ENCODE measurements at regions not wholly inside any gene's neighbourhood (a gene's known extent, or its start where the extent isn't known, plus 50 kb on each side); places are given as distances from the start of the nearest gene placed in this dataset.

DNA sequence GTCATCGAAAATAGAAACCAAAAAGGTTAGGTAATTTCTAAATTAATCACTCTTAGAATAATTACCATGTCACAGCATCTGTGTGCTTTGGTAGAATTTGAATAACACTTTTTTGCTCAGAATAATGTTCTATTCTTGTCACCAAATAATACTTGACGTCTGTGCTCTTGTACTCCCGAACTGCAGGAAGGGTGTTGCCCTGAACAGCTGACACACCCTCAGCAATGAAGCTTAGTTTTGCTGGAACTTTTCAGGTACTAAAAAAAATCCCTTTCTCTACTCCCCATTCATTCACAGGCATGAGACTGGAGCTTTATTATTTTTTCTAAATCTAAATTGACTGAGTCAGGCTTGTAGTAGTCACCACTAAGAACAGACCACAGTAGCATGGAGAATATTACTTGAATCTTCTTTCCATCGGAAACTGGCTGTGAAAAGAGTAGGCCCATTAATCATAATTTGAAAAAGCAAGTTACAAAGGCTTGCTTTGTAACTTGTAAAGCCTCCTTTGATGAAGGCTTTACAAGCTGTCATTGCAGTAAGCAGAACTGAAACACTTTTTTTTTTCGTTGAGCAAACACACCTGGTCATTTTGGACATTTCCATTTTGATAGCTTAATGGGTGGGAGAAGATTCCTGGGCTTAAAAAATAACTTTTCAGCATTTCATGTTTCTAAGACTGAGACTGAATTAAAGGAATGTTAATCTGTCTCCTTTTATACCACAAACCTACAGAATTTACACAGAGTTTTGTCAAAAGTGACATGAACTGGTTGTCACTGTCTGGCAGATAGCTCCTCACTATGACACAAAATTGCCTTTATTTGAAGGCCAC is 70.3 kb upstream of the PELI1 start:
- H3K36me3 ChIP-seq, result no peaks in the 10 kb centered on the region
- peaks cover 0 to 15% (median 12%) of the 10 kb centered on the region in 4 donors for H3K4me1 ChIP-seq
- TF ChIP-seq, protein P1, sequence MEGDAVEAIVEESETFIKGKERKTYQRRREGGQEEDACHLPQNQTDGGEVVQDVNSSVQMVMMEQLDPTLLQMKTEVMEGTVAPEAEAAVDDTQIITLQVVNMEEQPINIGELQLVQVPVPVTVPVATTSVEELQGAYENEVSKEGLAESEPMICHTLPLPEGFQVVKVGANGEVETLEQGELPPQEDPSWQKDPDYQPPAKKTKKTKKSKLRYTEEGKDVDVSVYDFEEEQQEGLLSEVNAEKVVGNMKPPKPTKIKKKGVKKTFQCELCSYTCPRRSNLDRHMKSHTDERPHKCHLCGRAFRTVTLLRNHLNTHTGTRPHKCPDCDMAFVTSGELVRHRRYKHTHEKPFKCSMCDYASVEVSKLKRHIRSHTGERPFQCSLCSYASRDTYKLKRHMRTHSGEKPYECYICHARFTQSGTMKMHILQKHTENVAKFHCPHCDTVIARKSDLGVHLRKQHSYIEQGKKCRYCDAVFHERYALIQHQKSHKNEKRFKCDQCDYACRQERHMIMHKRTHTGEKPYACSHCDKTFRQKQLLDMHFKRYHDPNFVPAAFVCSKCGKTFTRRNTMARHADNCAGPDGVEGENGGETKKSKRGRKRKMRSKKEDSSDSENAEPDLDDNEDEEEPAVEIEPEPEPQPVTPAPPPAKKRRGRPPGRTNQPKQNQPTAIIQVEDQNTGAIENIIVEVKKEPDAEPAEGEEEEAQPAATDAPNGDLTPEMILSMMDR (IDR thresholded peaks at IDR 0.05), result no peak
- TF ChIP-seq POLR2A (IDR thresholded peaks at IDR 0.05) (no peak), EP300 (IDR thresholded peaks at IDR 0.05) (no peak), POLR2AphosphoS5 (IDR thresholded peaks at IDR 0.05) (no peak)
- H3K27me3 ChIP-seq, result no peaks in the 10 kb centered on the region
- H3K9me3 ChIP-seq, result no peaks in the 10 kb centered on the region
- 7 to 27% methylated on average over 5 of the region's 5 CpGs for WGBS, 2 donors
- peak overlapping the region; percentile 38 to 69 (median 44) for H3K27ac ChIP-seq
- intact Hi-C loops (cut with DNase I), result no loop called here
- H3K4me3 ChIP-seq, result no peak overlapping the region
- no peak for DNase-seq

GRCh38 chr2:64217198-64217869 is 73.1 kb upstream of the PELI1 start:
- 91 to 93% methylated on average over 9 of the region's 9 CpGs for WGBS, 2 donors

DNA sequence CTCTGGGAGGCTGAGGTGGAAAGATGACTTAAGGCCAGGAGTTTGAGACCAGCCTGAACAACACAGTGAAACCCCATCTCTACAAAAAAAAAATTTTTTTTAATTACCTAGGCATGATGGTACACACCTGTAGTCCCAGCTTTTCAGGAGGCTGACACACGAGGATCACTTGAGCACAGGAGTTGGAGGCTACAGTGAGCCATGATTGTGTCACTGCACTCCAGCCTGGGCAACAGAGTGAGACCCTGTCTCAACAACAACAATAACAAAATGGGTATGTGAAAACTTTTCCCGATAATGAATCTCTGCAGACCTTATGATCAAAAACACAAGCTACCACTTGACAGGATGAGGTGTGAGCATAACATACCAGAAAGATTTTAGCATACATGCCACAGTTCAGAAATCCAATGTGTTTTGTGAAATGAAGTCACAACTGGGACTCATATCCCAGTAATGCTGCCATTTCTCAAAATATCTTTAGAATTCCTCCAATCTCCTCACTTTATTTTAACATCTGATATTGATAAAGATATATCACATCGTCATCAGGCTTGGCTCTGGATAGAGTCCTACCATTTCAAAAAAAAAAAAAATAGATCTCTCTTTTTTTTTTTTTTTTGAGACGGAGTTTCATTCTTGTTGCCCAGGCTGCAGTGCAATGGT is 74.0 kb upstream of the PELI1 start:
- H3K36me3 ChIP-seq, result no peaks in the 10 kb centered on the region
- H3K27me3 ChIP-seq, result no peaks in the 10 kb centered on the region
- TF ChIP-seq POLR2A (IDR thresholded peaks at IDR 0.05) (no peak), EP300 (IDR thresholded peaks at IDR 0.05) (no peak)
- peaks cover 0 to 48% (median 41%) of the 10 kb centered on the region in 4 donors for H3K4me1 ChIP-seq
- DNase-seq, result no peak
- H3K27ac ChIP-seq, result no peak overlapping the region
- 73 to 90% methylated on average over 4 of the region's 4 CpGs for WGBS, 2 donors
- no peak overlapping the region for H3K4me3 ChIP-seq
- no peaks in the 10 kb centered on the region for H3K9me3 ChIP-seq
- intact Hi-C loops (cut with DNase I), result no loop called here

More at GRCh38 chr2:64217198-64217869, 73.1 kb upstream of the PELI1 start:
- no peak for DNase-seq
- Histone ChIP-seq H3K4me3 (no peak overlapping the region), H3K9me3 (no peaks in the 10 kb centered on the region), H3K36me3 (no peaks in the 10 kb centered on the region), H3K27ac (no peak overlapping the region), H3K4me1 (peaks cover 0 to 43% (median 31%) of the 10 kb centered on the region in 4 donors), H3K27me3 (no peaks in the 10 kb centered on the region)
- intact Hi-C loops (cut with DNase I), result no loop called here
- TF ChIP-seq, protein P1 (IDR thresholded peaks at IDR 0.05), result no peak
- TF ChIP-seq POLR2A (IDR thresholded peaks at IDR 0.05) (no peak), POLR2AphosphoS5 (IDR thresholded peaks at IDR 0.05) (no peak), EP300 (IDR thresholded peaks at IDR 0.05) (no peak)

GRCh38 chr2:64219149-64219548 is 74.9 kb upstream of the PELI1 start:
- no peak for TF ChIP-seq POLR2AphosphoS5 (IDR thresholded peaks at IDR 0.05)
- Histone ChIP-seq H3K4me1 (peaks cover 0 to 49% (median 38%) of the 10 kb centered on the region in 4 donors), H3K9me3 (no peaks in the 10 kb centered on the region), H3K4me3 (no peak overlapping the region), H3K27me3 (no peaks in the 10 kb centered on the region), H3K36me3 (no peaks in the 10 kb centered on the region), H3K27ac (no peak overlapping the region)
- WGBS, 2 donors, result 69 to 86% methylated on average over 2 of the region's 2 CpGs
- intact Hi-C loops (cut with DNase I), result no loop called here
- DNase-seq, result no peak

GRCh38 chr2:64220265-64220664 is 76.0 kb upstream of the PELI1 start:
- H3K27me3 ChIP-seq, result no peaks in the 10 kb centered on the region
- H3K4me1 ChIP-seq, result peaks cover 0 to 43% (median 33%) of the 10 kb centered on the region in 4 donors
- intact Hi-C loops (cut with DNase I), result loop anchor here (10.0 kb wide), 1 partner anchor 165 kb away; no protein-coding TSS in a partner anchor
- H3K27ac ChIP-seq, result peak overlapping the region in 3 of 4 donors; percentile 54 to 69 (median 67)
- no peaks in the 10 kb centered on the region for H3K36me3 ChIP-seq
- no peak for DNase-seq
- TF ChIP-seq, protein P1 (IDR thresholded peaks at IDR 0.05), result no peak
- TF ChIP-seq EP300 (IDR thresholded peaks at IDR 0.05) (no peak), POLR2AphosphoS5 (IDR thresholded peaks at IDR 0.05) (no peak), POLR2A (IDR thresholded peaks at IDR 0.05) (no peak)
- H3K4me3 ChIP-seq, result no peak overlapping the region
- WGBS, 2 donors, result 43 to 80% methylated on average over 1 of the region's 1 CpG
- H3K9me3 ChIP-seq, result no peaks in the 10 kb centered on the region
